NCI-H1092 (cell line): ENCODE measurements at regions not wholly inside any gene's neighbourhood (a gene's known extent, or its start where the extent isn't known, plus 50 kb on each side); places are given as distances from the start of the nearest gene placed in this dataset.
"Not testable (repeated sequence)": the region's sequence is repeated elsewhere in the genome, so short reads cannot be mapped to it uniquely, and the experiment has no call there.

Experiments
- DNase-seq: peaks from one replicate; lab custom pipeline; 2025; lab: John Stamatoyannopoulos, UW

DNA sequence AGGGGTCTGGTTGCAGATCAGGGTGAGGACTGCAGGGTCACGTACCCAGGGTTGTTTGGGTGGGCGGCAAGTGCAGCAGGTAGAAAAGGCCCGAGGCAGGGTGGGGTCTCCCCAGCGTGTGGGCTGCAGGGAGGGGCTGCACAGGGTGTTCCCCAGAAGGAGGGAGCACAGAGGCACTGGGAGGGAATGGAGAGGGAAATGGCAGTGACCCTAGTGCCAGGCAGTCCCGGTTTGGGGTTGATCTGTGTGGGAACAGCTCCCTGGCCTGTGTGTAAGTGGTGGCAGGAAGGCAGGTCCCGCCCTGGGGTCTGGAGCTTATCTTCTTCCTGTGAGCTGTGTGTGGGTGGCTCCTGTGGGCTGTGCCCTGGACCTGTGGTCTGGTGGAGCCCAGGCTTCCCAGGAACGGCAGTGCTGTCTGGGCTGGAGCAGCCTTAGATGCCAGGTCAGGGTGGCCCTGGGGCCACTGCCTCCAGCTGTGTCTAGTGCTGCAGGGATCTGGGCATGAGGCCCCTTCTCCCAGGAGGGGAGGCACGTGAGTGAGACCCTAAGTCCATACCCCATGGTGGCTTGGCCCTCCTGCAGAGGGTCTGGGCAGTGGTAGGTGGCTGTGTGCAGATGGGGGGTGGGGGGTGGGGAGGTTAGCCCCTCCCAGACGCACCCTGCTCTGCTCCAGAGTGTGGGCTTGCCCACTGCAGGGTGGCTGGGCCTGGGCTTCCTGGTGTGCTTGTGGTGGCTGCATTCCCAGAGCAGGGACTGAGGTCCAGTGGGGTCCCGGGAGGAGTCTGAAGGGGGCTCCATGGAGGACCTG, 363.5 kb downstream of the TMEM121 start:
- DNase-seq = no peak

GRCh38 chr14:105890474-105891220, 364.3 kb downstream of the TMEM121 start:
- no peak for DNase-seq

DNA sequence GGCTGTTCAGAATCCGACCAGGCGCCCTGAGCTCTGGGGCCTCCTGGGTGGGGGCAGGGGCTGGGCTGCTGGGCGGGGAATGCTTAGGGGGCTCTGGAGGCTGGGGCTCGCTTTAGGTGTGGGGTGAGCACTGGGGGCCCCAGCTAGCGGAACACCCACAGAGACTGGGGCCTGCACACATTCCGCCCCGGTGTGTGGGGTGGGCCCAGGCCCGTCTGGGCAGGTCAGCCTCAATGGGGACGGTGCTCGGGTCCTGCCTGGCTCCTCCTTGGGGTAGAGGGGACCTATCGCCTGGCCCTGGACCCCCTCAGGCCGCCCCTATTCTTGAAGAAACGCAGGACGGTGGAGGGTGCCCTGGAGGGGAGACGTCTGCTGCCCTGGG, 364.8 kb downstream of the TMEM121 start:
- no peak for DNase-seq

- DNase-seq = no peak
Observed at GRCh38 chr14:105891631-105892452, 365.5 kb downstream of the TMEM121 start.

- DNase-seq = not testable (repeated sequence)
Observed at GRCh38 chr14:105892453-105893441, 366.4 kb downstream of the TMEM121 start.

DNA sequence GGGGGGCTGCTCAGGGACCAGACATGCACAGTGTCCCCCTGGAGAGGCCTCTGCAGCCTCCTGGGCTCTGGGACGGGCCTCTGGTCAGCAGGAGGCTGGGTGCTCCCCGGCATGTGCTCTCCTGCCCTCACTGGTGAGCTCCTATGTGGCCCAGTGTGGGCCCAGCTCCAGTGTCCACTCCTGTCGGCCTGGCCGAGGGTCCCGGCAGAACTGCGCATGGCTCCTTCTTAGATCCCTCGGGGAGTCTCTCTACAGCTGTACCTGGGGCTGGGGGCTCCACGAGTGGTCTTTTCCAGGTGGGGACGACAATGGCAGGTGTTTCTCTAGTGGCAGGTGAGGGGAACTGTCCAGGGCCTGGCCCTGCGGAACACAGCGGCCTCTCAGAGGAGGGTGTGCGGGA, 367.3 kb downstream of the TMEM121 start:
- not testable (repeated sequence) for DNase-seq

- DNase-seq = no peak
Observed at GRCh38 chr14:105894125-105894977, 368.0 kb downstream of the TMEM121 start.

DNA sequence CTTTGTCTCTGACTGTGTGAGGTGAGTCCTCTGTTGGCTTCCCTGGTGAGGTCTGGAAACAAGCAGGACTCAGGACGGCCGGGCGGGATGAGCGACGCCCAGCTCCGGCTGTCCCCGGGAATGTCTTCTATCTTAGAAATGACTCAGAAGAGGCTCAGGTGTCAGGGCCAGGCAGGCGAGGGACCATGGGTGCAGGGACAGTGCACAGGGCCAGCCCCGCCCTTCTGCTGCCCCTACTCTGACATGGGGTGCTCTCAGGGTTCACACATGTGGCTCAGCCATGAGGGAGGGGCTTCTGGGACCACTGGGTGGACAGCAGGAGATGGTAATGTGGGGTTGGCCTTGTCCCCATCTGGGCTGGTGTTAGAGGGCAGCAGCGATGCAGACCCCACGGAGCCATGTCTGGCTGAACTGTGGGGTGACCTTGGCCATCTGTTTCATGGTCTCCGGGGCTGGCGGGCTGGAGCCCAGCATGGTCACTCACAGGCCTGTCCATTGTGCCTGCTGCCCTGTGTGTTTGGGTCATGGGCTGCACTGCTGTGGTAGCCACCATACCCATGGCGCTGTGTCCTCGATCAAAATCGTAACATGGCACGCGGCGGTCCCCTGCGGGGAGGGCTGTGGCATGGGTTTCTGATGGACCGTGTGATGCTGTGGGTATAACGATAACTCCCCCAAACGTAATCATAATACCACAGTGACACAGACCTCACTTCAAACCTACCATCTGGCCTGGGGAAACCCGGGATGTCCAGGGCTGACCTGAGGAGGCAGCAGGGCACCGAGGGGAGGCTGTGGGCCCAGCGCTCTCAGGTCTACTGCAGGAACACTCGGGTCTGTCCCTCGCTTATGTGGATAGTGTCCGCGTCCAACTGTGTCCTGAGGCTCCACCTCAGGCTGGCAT, 368.8 kb downstream of the TMEM121 start:
- DNase-seq = no peak

DNA sequence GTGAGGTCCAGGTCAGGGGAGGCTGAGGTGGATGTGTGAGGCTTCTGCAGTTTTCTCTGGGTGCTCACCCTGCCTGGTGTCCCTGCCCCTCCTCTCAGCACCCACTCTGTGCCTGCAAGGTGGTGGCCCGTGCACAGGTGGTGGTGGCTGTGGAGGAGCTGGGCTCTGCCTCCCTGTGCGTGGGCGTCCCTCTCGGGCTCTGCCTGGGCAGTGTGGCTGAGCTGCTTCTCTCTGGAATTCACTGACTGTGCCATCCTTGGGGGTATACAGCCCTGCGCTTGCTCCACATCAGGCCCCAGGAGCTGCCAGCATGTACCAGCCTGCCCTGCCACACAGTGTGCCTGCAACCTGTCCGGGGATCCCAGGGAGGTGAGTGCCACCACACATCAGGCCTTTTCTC, 369.8 kb downstream of the TMEM121 start:
- not testable (repeated sequence) for DNase-seq

DNA sequence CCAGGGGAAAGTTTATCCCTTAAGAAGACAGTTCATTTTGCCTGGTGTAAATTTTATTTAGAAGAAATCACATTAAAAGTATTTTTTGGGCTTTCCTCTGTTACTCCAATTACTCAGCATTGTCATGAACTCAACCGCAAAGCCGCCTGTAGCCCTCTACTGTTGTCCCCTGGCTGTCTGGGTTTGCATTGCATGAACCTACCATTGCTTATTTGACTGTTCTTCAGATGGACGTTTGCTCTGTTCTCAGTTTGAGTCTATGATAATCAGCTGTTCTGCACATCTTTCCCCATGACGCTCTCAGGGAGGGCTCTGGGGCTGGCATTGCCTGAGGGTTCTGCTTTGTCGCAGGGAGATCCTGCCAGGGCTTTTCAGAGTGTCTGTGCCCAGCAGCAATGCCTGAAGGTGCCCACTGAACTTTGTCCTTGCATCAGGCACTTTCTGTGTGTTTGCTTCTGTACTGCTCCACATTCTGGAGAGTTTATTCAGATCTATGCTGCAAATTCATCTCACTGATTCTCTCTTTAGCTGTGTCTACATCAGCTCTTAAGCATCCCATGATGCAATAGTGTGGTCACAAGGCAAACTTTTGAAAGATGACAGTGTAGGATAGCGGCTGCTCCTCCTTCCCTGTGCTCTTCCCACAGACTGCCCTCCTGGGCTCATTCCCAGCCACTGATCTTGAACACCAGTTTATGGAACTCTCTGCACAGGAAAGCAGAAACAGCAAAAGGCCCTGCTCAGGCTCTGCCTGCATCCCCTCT, 370.8 kb downstream of the TMEM121 start:
- not testable (repeated sequence) for DNase-seq

DNA sequence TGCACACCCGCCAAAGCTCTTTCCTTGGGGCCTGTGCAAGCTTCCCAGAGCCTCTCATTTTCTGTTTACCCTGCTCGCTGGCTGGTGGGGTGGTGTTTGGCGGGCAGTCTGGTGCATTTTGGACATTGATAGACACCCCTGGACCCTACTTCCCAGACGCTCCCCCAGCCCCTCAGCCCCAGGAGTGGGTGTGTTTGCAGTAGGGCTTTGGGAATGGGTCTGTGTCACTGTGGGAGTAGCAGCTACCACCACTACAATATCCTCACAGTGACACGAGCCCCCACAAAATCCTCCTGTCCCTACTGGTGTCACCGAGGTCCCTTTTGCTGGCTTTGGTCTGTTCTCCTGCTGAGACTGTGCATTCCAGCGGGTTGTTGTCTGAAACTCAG, 371.3 kb downstream of the TMEM121 start:
- no peak for DNase-seq

GRCh38 chr14:105898482-105899010, 372.2 kb downstream of the TMEM121 start:
- DNase-seq = no peak

DNA sequence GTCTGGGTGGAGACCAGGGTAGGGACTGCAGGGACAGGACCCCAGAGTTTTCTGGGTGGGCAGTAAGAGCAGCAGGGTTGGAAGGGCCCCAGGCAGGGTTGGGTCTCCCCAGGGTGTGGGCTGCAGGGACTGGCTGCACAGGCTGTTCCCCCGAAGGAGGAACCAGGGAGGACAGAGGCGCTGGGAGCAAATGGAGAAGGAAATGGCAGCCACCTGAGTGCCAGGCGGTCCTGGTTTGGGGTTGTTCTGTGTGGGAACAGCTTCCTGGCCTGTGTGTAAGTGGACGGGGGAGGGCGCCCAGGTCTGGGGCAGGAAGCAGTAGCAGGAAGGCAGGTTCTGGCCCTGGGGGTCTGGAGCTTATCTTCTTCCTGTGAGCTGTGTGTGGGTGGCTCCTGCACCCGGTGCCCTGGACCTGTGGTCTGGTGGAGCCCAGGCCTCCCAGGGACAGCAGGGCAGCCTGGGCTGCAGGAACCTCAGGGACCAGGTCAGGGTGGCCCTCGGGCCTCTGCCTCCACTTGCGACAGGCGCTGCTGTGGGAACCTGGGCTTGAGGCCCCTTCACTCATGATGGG, 372.8 kb downstream of the TMEM121 start:
- DNase-seq = no peak

DNA sequence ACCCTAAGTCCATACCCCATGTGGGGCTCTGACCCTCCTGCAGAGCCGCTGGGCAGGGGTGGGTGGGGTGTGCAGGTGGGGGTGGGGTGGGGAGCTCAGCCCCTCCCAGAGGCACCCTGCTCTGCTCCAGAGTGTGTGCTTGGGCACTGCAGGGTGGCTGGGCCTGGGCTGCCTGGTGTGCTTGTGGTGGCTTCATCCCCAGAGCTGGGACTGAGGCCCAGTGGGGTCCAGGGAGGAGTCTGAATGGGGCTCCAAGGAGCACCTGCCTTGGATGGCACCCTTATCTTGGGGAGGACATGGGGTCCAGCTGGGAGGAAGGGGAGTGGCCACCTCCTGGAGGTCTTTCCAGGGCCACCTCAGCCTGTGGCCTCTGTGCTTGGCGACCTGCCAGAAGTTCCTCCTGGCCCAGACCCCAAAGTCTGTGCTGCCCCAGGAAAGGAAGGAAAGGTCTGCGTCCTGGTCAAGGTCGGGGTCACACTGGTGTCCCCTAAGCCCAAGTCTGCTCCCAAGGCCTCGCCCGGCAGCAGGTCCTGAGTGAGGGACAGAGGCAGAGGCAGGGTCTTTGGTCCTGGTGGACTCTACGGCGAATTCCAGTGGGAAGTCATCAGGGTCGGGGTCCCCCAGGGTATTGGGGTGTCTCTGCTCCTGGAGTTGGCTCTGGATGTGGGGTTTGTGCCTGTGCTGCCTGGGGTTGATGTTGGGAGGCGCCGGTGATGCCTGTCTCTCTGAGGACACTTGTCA, 373.4 kb downstream of the TMEM121 start:
- DNase-seq = no peak

- DNase-seq = no peak
Observed at GRCh38 chr14:105900398-105901160, 374.2 kb downstream of the TMEM121 start.

DNA sequence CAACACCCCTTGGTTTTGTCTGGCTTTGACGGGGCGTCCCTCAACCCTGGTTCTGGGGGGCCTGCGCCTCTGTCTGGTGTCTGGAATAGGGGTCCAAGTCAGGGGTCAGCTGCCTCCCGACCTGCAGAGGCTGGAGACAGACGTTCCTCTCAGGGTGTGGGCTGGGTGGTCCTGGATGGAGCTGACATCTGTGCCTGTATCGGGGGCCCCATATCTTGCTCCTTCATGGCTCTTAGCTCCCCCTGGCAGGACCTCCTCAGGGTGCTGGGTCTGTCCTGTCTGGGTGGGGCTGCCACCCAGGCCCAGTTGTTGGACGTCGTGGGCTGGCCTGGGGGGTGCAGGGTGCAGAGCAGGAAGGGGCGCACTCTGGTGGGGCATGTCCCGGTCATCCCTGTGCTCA, 374.8 kb downstream of the TMEM121 start:
- DNase-seq = no peak
